ENCODE measurements at regions not wholly inside any gene's neighbourhood (a gene's known extent, or its start where the extent isn't known, plus 50 kb on each side); places are given as distances from the start of the nearest gene placed in this dataset.

GRCh38 chr2:18889565-18890332 lies 300.4 kb upstream of the NT5C1B start:
- DNase-seq (ENCODE audit: low spot score), result no peak

DNA sequence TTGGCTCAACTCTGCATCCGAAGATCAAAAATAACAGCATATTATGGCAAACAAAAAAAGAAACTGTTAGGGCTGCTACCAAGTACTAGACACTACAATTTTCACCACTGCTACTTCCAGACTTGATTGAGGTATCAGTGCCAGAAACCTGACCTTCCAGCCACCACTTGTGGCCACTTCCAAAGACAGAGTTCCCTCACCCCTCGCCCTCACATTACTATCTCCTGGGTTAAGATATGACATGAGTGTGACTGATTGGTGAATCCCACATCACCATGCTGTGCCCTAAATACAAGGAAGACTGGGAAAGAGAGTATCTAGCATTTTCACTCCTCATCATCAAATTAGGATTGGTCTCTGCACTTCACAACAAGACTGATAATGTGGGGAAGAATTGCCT lies 296.1 kb upstream of the NT5C1B start:
- no peak for DNase-seq (ENCODE audit: low spot score)

- DNase-seq (ENCODE audit: low spot score), result no peak
Observed at GRCh38 chr2:18883616-18884456, 294.5 kb upstream of the NT5C1B start.

GRCh38 chr2:18871430-18871829 lies 282.1 kb upstream of the NT5C1B start:
- no peak for DNase-seq (ENCODE audit: low spot score)

DNA sequence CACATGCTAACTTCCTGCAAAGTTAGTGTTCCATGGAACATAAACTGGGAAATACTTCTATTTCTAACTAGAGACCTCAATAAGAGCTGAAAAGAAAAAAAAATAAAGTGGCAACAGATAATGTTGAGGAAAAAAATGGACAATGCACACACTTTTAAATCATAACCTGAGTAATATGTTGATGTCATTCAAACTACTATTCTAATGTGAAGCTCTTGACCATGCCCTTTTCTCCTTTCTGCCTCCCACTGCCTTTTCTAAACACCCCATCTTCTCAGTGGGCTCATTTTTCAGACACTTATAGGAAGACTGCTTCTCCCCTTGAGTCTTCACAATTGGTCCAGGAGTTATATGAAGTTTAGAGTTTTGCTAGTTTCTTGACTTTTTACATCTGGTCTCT lies 280.9 kb upstream of the NT5C1B start:
- DNase-seq (ENCODE audit: low spot score), result no peak

DNA sequence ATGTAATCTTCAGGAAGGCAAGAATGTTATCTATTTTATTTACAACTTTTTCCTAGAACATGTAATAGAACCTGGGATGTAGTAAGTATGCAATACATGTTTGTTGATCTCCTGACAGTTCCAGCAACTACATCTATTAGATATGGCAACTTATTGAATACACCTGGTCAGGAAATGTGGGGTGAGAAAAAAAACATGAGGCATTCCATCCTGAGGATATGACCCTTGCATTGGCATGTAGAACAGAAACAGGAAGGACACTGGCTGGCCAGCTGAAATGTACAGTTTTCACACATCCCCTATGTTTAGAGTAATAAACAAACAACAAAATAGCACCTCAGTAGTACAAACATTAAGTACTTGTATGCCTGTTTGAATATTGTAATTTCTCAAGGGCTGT lies 272.6 kb upstream of the NT5C1B start:
- DNase-seq (ENCODE audit: low spot score), result no peak

DNA sequence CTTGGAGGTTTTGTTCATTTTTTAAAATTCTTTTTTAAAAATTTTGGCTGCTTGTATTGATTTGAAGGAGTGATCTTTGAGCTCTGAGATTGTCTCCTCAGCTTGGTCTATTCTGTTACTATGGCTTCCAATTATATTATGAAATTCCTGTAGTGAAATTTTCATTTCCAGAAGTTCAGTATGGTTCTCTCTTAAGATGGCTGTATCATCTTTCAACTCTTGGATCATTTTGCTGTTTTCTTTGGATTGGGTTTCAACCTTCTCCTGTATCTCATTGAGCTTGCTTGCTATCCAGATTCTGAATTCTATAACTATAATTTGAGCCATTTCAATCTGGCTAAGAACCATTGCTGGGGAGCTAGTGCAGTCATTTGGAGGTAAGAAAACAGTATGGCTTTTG lies 270.8 kb upstream of the NT5C1B start:
- no peak for DNase-seq (ENCODE audit: low spot score)

GRCh38 chr2:18856765-18857164 lies 267.4 kb upstream of the NT5C1B start:
- no peak for DNase-seq (ENCODE audit: low spot score)

DNA sequence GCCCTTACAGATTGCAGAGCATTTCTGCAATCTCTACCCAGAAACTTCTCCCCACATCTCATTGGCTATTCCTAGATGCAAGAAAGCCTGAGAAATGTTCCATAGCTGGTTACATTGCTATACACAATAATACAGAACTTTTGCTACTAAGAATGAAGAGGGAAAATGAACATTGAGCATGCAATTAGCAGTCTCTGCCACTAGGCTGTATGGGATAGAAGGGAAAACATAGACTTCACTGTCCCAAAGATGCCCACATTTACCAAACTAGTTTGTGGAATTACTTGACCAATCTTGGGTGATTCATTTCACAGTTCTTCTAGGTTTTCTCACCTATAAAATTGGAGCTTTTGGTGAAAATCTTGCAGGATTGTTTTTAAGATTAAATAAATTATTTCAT lies 265.7 kb upstream of the NT5C1B start:
- no peak for DNase-seq (ENCODE audit: low spot score)

- no peak for DNase-seq (ENCODE audit: low spot score)
Observed at GRCh38 chr2:18849841-18850578, 260.6 kb upstream of the NT5C1B start.

DNA sequence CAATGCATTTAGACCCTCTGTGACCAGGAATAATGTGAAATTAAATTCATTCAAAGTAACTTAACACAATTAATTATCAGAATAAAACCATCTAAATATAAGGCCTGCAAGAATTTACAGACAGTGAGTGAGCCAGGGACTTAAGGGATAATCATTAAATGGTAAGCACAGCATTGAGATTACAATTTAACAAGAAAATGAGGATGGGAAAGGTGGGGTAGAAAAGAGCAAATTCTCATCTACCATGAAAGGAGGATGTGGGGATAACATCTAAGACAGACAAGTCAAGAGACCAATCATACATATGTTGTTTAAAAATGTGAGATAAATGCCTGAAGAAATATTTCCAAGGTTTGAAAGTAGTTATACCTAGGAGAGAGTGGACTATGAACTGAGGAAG lies 259.3 kb upstream of the NT5C1B start:
- no peak for DNase-seq (ENCODE audit: low spot score)

DNA sequence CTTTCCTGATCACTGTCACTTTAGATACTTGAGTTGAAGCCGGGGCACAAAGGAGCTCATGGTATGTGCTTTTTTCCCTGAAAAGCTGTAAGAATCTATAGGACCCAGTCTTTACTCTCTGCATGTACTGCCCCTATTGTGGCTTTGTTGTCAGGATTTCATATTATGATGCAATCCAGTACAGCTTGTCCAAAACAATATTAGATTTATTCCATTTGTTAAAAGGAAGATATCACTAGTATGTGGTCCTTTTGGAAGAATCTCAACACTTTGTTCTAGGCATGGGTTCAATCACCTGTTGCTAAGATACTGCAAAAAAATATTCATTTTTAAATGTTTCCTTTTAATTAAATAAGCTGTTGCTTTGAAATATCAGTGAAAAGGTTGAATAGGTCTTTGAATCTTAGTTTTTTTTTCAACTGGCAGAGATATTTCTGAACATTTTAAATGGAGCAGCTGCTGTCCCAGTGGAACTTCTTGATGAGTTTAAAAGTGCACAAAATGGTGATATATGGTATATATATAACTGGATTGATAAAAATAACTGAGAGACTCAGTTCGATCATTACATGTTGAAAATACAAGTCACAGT lies 256.6 kb upstream of the NT5C1B start:
- no peak for DNase-seq (ENCODE audit: low spot score)

GRCh38 chr2:18842836-18843235 lies 253.5 kb upstream of the NT5C1B start:
- DNase-seq (ENCODE audit: low spot score), result no peak

- no peak for DNase-seq (ENCODE audit: low spot score)
Observed at GRCh38 chr2:18841248-18842150, 252.1 kb upstream of the NT5C1B start.

DNA sequence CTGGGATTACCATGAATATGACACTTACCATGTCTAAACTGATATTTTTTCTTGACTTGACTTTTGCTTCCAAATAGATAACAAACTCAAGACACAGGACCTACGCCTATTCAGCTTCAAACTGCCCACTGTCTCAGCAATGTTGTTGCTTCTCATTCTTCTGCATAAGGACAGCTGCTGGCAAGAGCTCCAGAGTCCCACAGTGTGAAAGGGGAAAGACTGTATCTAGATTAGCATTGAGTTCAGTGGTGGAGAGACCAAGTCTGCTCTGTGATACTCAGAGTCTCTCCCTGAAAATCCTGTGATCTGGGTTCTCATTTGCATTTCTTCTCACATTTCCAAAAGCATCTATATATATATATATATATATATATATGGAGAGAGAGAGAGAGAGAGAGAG lies 247.9 kb upstream of the NT5C1B start:
- DNase-seq (ENCODE audit: low spot score), result no peak

DNA sequence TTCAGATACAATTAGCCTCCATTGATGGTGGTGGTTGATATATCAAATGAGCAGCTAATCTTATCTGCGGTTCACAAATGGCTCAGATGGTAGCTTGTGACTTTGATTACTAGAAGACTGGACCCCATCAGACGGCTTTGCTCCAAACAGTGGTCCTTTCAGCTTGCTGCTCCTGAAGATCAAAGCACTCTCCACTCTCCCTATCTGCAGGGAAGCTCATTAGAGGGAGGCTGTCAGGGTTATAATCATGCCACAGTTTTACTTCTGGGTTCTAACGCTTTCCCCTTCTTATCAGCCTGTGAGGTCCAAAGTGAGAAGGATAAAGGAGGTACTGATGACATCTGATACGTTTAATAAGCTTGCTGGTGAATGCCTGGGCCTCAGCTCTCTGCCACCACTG lies 247.1 kb upstream of the NT5C1B start:
- DNase-seq (ENCODE audit: low spot score), result no peak

GRCh38 chr2:18835787-18836186 lies 246.4 kb upstream of the NT5C1B start:
- DNase-seq (ENCODE audit: low spot score), result no peak

DNA sequence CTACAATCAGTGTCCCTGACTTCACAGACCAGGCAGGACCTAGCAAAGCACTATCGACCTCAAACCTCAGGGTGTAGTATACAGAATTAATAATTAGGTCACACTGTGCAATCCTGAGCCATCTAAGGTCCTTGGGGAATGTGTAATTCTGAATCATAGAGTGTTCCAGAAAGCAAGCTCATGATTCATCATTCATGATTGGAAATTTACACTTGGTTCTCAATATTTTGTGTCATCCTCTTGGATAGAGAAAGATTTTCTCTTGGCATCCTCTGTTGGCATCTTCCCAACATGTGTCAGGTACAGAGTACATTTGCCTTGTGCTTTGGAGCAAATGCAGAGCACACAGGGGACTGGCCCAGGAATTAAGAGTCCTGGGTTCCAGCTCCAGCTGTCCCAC lies 245.0 kb upstream of the NT5C1B start:
- no peak for DNase-seq (ENCODE audit: low spot score)

- DNase-seq (ENCODE audit: low spot score), result no peak
Observed at GRCh38 chr2:18833941-18834340, 244.6 kb upstream of the NT5C1B start.

DNA sequence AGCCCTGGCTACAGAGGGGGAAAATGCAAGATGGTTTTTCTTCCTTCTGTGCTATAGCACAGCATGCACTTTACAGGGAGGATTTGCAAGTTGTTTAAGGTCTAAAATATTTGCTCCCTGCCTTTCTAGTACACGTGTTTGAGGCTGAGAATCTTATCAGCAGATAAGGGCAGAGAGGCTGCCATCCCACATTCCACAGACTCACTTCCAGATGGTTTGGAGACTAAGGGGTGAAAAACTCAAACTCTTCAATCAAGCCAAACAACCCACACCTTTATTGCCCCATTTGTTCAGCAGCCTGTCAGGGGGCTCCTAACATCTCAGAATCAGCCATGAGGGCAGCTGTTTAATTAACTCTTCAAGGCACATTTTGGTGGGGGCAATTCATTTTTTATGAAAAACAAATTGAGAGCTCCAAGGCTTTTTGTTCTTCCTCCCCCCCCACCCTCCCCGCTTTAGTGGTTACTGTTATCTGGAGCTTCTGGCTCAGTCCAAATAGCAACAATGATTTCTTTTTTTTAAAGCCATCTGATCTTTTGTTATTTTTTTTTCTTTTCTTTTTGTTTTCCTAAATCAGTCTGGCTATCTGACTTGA lies 242.6 kb upstream of the NT5C1B start:
- no peak for DNase-seq (ENCODE audit: low spot score)

DNA sequence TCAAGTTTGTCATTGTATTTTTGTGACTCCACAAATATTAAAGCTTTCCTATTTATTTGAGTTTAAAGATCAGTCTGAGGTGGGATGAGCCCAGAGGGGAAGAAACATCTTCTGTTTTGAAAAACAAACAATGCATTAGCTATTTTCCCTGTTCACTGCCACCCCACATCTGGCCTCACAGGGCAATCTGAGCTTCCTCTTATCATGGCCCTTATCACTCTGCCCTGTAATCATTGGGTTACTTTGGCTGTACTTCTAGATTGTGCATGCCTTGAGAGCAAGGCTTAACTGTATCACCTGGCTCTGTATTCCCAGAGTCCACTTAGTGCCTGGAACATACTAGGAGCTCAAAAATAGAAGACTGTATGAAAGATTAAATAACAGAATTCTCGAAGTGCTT lies 241.6 kb upstream of the NT5C1B start:
- DNase-seq (ENCODE audit: low spot score), result no peak
